CD4-positive, alpha-beta T cell (primary cell): ENCODE measurements at regions not wholly inside any gene's neighbourhood (a gene's known extent, or its start where the extent isn't known, plus 50 kb on each side); places are given as distances from the start of the nearest gene placed in this dataset.

Experiments used
- ATAC-seq: fragments of 200-7000 bp; cut with Tn5 transposase; one replicate; pipeline ENCODE4 v1.10.0; 2022; ENCODE audit warnings: mild to moderate bottlenecking; ENCODE audit not compliant: poor library complexity
- CTCF ChIA-PET: fragments of 350-600 bp; sonication (Branson Sonifier 250); formaldehyde crosslinking; loops from one replicate; lab custom pipeline; 2021; ENCODE audit warnings: antibody characterized with exemption, inconsistent platforms; lab: Charles Lee
- POLR2A ChIA-PET: fragments of 350-600 bp; sonication (Branson Sonifier 250); formaldehyde crosslinking; loops from one replicate; lab custom pipeline; 2021; ENCODE audit warnings: antibody characterized with exemption, inconsistent platforms; lab: Charles Lee
- DNase-seq, 14 experiments: peaks; one replicate each; pipeline ENCODE4 v3.0.0-alpha.2; 2013 to 2020; ENCODE audit warnings: mixed read lengths in 2 of 14
- H3K27ac ChIP-seq, 2 donors: one replicate each; pipeline versions ENCODE4 v1.5.1 to v1.7.0; 2013; ENCODE audit warnings: low read length in 2 of 2, low read depth in 1 of 2, mild to moderate bottlenecking in 1 of 2
- H3K27me3 ChIP-seq, 2 experiments: 1 replicate in 1 of 2; 2 replicates in 1 of 2; pipeline versions ENCODE4 v1.6.1 to v1.7.0; 2013; ENCODE audit warnings: low read length in 2 of 2, control low read depth in 1 of 2, mild to moderate bottlenecking in 1 of 2, moderate library complexity in 1 of 2; ENCODE audit not compliant: insufficient read depth in 2 of 2, control insufficient read depth in 1 of 2
- H3K36me3 ChIP-seq: one replicate; pipeline ENCODE4 v1.6.1; 2013; ENCODE audit warnings: low read length, control low read depth; ENCODE audit not compliant: insufficient read depth
- H3K4me1 ChIP-seq: one replicate; pipeline ENCODE4 v1.6.1; 2013; ENCODE audit warnings: low read length, control low read depth; ENCODE audit not compliant: insufficient read depth
- H3K4me3 ChIP-seq: one replicate; pipeline ENCODE4 v1.5.1; 2013; ENCODE audit warnings: mild to moderate bottlenecking, low read length, moderate library complexity
- H3K9me3 ChIP-seq, 2 experiments: 1 replicate in 1 of 2; 2 replicates in 1 of 2; pipeline versions ENCODE4 v1.6.1 to v1.7.0; 2013; ENCODE audit warnings: low read length in 2 of 2, mild to moderate bottlenecking in 2 of 2, control low read depth in 1 of 2, moderate library complexity in 1 of 2; ENCODE audit not compliant: control insufficient read depth in 1 of 2, insufficient read depth in 1 of 2
- H3K27ac Mint-ChIP-seq: one replicate; pipeline ENCODE4 v1.8.0; 2020; ENCODE audit warnings: mixed read lengths
- H3K27me3 Mint-ChIP-seq: one replicate; pipeline ENCODE4 v1.8.0; 2021; ENCODE audit warnings: mixed read lengths
- H3K36me3 Mint-ChIP-seq: one replicate; pipeline ENCODE4 v1.8.0; 2021; ENCODE audit warnings: low read depth, mixed read lengths
- H3K4me1 Mint-ChIP-seq: one replicate; pipeline ENCODE4 v1.8.0; 2021; ENCODE audit warnings: low read depth, mixed read lengths
- H3K4me3 Mint-ChIP-seq: one replicate; pipeline ENCODE4 v1.8.0; 2020; ENCODE audit warnings: mild to moderate bottlenecking, mixed read lengths
- H3K9me3 Mint-ChIP-seq: one replicate; pipeline ENCODE4 v1.8.0; 2020; ENCODE audit warnings: mixed read lengths
- intact Hi-C, 2 experiments: fragments of 100-400 bp; cut with DNase I in 1 of 2; cut with micrococcal nuclease in 1 of 2; formaldehyde crosslinking; loops; one replicate each; pipeline versions ENCODE4 v1.15.1 to v1.9.0; 2023 to 2025; cut with DNase I, micrococcal nuclease
- TF ChIP-seq, protein P1 (sequence below): fragments of 200-600 bp; IDR thresholded peaks from one replicate; pipeline ENCODE4 v1.8.0; 2022; ENCODE audit warnings: antibody characterized with exemption, mild to moderate bottlenecking

DNA sequence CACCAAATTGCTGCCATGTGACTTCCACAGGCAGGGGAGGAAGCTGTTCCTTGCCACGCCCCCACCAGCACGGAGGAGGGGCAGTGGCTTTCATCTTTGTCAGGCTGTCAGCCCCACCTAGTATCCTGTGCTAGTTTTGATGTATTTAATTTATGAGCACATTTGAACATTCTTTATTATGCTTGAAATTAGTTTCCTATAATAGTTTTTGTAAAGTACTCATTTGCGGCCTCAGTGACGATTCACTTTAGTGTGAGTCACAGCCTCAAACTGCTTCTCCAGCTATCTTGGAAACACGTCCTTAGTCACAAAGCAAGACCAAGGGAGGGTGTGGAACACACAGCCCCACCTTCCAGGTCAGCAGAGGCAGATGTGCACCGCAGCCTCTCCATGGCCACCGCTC is 239.9 kb upstream of the ATP10A start:
- ChIA-PET POLR2A (no interaction called here), CTCF (no interaction called here)
- H3K27ac ChIP-seq = no peak overlapping the region
- no peaks in the 10 kb centered on the region for H3K36me3 Mint-ChIP-seq
- peaks cover 14% of the 10 kb centered on the region for H3K27me3 Mint-ChIP-seq
- no peaks in the 10 kb centered on the region for H3K36me3 ChIP-seq
- TF ChIP-seq, protein P1, sequence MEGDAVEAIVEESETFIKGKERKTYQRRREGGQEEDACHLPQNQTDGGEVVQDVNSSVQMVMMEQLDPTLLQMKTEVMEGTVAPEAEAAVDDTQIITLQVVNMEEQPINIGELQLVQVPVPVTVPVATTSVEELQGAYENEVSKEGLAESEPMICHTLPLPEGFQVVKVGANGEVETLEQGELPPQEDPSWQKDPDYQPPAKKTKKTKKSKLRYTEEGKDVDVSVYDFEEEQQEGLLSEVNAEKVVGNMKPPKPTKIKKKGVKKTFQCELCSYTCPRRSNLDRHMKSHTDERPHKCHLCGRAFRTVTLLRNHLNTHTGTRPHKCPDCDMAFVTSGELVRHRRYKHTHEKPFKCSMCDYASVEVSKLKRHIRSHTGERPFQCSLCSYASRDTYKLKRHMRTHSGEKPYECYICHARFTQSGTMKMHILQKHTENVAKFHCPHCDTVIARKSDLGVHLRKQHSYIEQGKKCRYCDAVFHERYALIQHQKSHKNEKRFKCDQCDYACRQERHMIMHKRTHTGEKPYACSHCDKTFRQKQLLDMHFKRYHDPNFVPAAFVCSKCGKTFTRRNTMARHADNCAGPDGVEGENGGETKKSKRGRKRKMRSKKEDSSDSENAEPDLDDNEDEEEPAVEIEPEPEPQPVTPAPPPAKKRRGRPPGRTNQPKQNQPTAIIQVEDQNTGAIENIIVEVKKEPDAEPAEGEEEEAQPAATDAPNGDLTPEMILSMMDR = no peak
- no peaks in the 10 kb centered on the region for H3K4me1 Mint-ChIP-seq
- peaks cover 0 to 4% of the 10 kb centered on the region in 2 experiments for H3K27me3 ChIP-seq
- H3K4me1 ChIP-seq = no peaks in the 10 kb centered on the region
- intact Hi-C loops = loop anchor here in 1 of 2 experiments (5.0 kb wide), 1 partner anchor 36 kb away; no protein-coding TSS in a partner anchor
- DNase-seq = no peak
- no peak overlapping the region for H3K4me3 ChIP-seq
- H3K9me3 ChIP-seq = peaks cover 4 to 7% of the 10 kb centered on the region in 2 experiments
- H3K4me3 Mint-ChIP-seq = no peak overlapping the region
- H3K9me3 Mint-ChIP-seq = no peaks in the 10 kb centered on the region
- ATAC-seq = no peak
- H3K27ac Mint-ChIP-seq = no peak overlapping the region

DNA sequence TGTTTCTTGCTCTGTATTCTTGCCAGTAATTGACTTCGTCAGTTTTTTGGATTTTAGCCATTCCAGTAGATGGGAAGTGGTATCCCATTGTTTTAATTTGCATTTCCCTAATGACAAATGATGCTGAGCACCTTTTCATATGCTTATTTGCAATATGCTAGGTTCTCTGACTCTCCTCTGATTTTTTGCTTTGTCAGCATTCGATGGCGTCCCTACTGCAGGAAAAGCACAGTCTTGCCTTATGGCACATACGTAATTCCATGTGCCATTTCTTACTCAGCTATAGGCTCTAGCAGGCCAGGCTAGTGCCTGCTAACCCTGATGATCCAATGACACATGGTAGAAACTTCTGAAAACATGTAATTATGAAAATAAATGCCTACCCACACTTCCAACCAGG is 239.2 kb upstream of the ATP10A start:
- Mint-ChIP-seq H3K4me3 (no peak overlapping the region), H3K27me3 (peaks cover 14% of the 10 kb centered on the region), H3K36me3 (no peaks in the 10 kb centered on the region), H3K27ac (no peak overlapping the region), H3K4me1 (no peaks in the 10 kb centered on the region), H3K9me3 (no peaks in the 10 kb centered on the region)
- Histone ChIP-seq H3K4me3 (no peak overlapping the region), H3K36me3 (no peaks in the 10 kb centered on the region), H3K27me3 (peaks cover 0 to 4% of the 10 kb centered on the region in 2 experiments), H3K9me3 (peaks cover 4 to 7% of the 10 kb centered on the region in 2 experiments), H3K27ac (no peak overlapping the region), H3K4me1 (no peaks in the 10 kb centered on the region)
- CTCF ChIA-PET = no interaction called here
- TF ChIP-seq, protein P1 = no peak
- intact Hi-C loops = loop anchor here in 1 of 2 experiments (5.0 kb wide), 1 partner anchor 35 kb away; no protein-coding TSS in a partner anchor
- POLR2A ChIA-PET = no interaction called here
- ATAC-seq (no peak), DNase-seq (no peak)

DNA sequence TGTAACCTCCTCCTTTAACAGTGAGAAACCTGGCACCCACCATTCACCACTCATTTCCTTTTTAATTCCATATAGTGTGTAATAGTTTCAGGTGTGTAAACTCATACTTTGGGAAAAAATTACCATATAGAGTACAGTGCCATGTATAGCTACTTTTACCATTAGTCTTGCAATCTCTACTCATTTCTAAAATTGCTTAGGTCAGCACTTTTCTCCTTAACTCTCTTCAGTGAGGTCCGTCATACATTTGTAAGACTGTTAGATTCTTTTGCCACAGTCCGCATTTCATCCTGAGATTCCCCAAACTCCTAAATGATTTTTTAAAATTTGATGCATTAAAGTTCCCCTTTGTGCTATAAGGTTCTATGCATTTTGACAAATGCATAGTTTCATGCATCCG is 238.3 kb upstream of the ATP10A start:
- TF ChIP-seq, protein P1 = no peak
- DNase-seq (no peak), ATAC-seq (no peak)
- H3K4me1 Mint-ChIP-seq = no peaks in the 10 kb centered on the region
- no peak overlapping the region for H3K27ac Mint-ChIP-seq
- H3K9me3 ChIP-seq = peaks cover 4% of the 10 kb centered on the region in 2 experiments
- H3K4me3 Mint-ChIP-seq = no peak overlapping the region
- H3K4me1 ChIP-seq = no peaks in the 10 kb centered on the region
- no peak overlapping the region for H3K4me3 ChIP-seq
- no peaks in the 10 kb centered on the region for H3K36me3 ChIP-seq
- no peaks in the 10 kb centered on the region for H3K36me3 Mint-ChIP-seq
- intact Hi-C loops = loop anchor here in 1 of 2 experiments (5.0 kb wide), 1 partner anchor 34 kb away; no protein-coding TSS in a partner anchor
- peaks cover 14% of the 10 kb centered on the region for H3K27me3 Mint-ChIP-seq
- CTCF ChIA-PET = no interaction called here
- no peak overlapping the region for H3K27ac ChIP-seq
- POLR2A ChIA-PET = no interaction called here
- no peaks in the 10 kb centered on the region for H3K9me3 Mint-ChIP-seq
- H3K27me3 ChIP-seq = peaks cover 0 to 4% of the 10 kb centered on the region in 2 experiments
